BJ (cell line): ENCODE measurements at regions not wholly inside any gene's neighbourhood (a gene's known extent, or its start where the extent isn't known, plus 50 kb on each side); places are given as distances from the start of the nearest gene placed in this dataset.

ENCODE experiments used
- CTCF ChIA-PET: fragments of 350-600 bp; formaldehyde crosslinking; extraction: SDS; loops from one replicate; lab custom pipeline; 2021; ENCODE audit warnings: antibody characterized with exemption, inconsistent platforms; lab: Yijun Ruan, JAX
- POLR2A ChIA-PET: fragments of 300-600 bp; sonication (Branson Sonifier 250); formaldehyde crosslinking; extraction: SDS; loops from one replicate; lab custom pipeline; 2021; ENCODE audit warnings: antibody characterized with exemption; lab: Charles Lee
- DNase-seq: peaks from one replicate; pipeline ENCODE4 v3.0.0-alpha.2; 2011; ENCODE audit warnings: low read depth
- H3K27me3 ChIP-seq: 2 replicates; pipeline ENCODE4 v1.6.0; 2011; ENCODE audit warnings: low read length; ENCODE audit not compliant: control insufficient read depth, insufficient read depth
- H3K36me3 ChIP-seq: 2 replicates; pipeline ENCODE4 v1.5.1; 2011; ENCODE audit warnings: low read length; ENCODE audit not compliant: control insufficient read depth, insufficient read depth
- H3K4me3 ChIP-seq: 2 replicates; pipeline ENCODE4 v1.5.1; 2011; ENCODE audit warnings: low read depth, mild to moderate bottlenecking, control low read depth, low read length
- CTCF ChIP-seq: IDR thresholded peaks from 2 replicates; pipeline ENCODE4 v1.5.1; 2011; ENCODE audit warnings: low read depth, mild to moderate bottlenecking, control low read depth, inconsistent platforms, low read length, moderate library complexity; ENCODE audit not compliant: insufficient read depth

- Histone ChIP-seq H3K36me3 (no peaks in the 10 kb centered on the region), H3K4me3 (no peak overlapping the region), H3K27me3 (no peaks in the 10 kb centered on the region)
- TF ChIP-seq CTCF = no peak
- CTCF ChIA-PET = no interaction called here
- no peak for DNase-seq
- POLR2A ChIA-PET = no interaction called here
These were observed 106.2 kb upstream of the LGR5 start for GRCh38 chr12:71333418-71333817.

- ChIA-PET POLR2A (no interaction called here), CTCF (no interaction called here)
- Histone ChIP-seq H3K36me3 (no peaks in the 10 kb centered on the region), H3K4me3 (no peak overlapping the region), H3K27me3 (no peaks in the 10 kb centered on the region)
- TF ChIP-seq CTCF = no peak
- DNase-seq = no peak
These were observed 109.6 kb upstream of the LGR5 start for GRCh38 chr12:71329956-71330355.

- CTCF ChIA-PET = interaction anchor here (0.7 kb wide), 1 partner anchor 52 kb away, joined by 5 read pairs; no protein-coding TSS in a partner anchor
- POLR2A ChIA-PET = no interaction called here
- TF ChIP-seq CTCF = no peak
- Histone ChIP-seq H3K36me3 (no peaks in the 10 kb centered on the region), H3K4me3 (no peak overlapping the region), H3K27me3 (no peaks in the 10 kb centered on the region)
- DNase-seq = no peak
These were observed 118.1 kb upstream of the LGR5 start for GRCh38 chr12:71321531-71321930.

GRCh38 chr12:71321130-71321529 is 118.5 kb upstream of the LGR5 start:
- H3K27me3 ChIP-seq = no peaks in the 10 kb centered on the region
- no peaks in the 10 kb centered on the region for H3K36me3 ChIP-seq
- DNase-seq = no peak
- ChIA-PET CTCF (interaction anchor here (0.7 kb wide), 1 partner anchor 52 kb away, joined by 5 read pairs; no protein-coding TSS in a partner anchor), POLR2A (no interaction called here)
- TF ChIP-seq CTCF = no peak
- H3K4me3 ChIP-seq = no peak overlapping the region

GRCh38 chr12:71315328-71315985 is 124.1 kb upstream of the LGR5 start:
- Histone ChIP-seq H3K36me3 (no peaks in the 10 kb centered on the region), H3K4me3 (no peak overlapping the region), H3K27me3 (no peaks in the 10 kb centered on the region)
- ChIA-PET CTCF (interaction anchor here (0.6 kb wide), 1 partner anchor 37 kb away, joined by 4 read pairs; no protein-coding TSS in a partner anchor), POLR2A (no interaction called here)
- no peak for DNase-seq
- no peak for TF ChIP-seq CTCF
